AG09319 (cell line): ENCODE measurements at regions not wholly inside any gene's neighbourhood (a gene's known extent, or its start where the extent isn't known, plus 50 kb on each side); places are given as distances from the start of the nearest gene placed in this dataset.

Experiments
- DNase-seq: peaks from one replicate; pipeline ENCODE4 v3.0.0-alpha.2; 2010; ENCODE audit warnings: low read depth; ENCODE audit errors: extremely low read depth
- TF ChIP-seq, protein P1 (sequence below): IDR thresholded peaks from 2 replicates; pipeline ENCODE4 v1.5.1; 2011; ENCODE audit warnings: low read depth, mild to moderate bottlenecking, inconsistent platforms, low read length, moderate library complexity

DNA sequence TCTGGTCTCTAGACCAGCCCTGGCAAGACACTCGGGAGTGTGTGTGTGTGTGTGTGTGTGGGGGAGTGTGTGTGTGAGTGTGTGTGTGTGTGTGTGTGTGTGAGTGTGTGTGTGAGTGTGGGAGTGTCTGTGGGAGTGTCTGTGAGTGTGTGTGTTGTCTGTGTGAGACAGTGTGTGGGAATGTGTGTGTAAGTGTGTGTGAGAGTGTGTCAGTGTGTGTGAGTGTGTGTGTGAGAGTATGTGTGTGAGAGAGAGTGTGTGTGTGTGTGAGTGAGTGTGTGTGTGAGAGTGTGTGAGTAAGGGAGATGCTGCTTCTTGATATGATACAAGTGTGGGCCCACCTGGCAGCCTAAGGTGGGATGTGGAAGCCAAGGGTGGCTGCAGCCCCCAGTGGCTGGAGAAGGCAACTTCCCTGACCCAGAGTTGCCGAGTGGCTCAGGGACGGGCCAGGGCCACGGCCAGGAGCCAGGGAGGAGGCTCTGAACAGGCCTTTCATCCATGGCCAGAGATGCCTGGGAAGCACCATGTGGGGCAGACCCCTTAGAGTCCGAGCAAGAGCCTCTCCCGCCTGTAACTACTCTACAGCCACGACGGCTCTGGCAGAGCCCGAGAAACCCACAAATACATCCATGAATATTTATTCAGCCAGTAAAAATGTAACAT is 159.3 kb upstream of the MYCN start:
- TF ChIP-seq, protein P1, sequence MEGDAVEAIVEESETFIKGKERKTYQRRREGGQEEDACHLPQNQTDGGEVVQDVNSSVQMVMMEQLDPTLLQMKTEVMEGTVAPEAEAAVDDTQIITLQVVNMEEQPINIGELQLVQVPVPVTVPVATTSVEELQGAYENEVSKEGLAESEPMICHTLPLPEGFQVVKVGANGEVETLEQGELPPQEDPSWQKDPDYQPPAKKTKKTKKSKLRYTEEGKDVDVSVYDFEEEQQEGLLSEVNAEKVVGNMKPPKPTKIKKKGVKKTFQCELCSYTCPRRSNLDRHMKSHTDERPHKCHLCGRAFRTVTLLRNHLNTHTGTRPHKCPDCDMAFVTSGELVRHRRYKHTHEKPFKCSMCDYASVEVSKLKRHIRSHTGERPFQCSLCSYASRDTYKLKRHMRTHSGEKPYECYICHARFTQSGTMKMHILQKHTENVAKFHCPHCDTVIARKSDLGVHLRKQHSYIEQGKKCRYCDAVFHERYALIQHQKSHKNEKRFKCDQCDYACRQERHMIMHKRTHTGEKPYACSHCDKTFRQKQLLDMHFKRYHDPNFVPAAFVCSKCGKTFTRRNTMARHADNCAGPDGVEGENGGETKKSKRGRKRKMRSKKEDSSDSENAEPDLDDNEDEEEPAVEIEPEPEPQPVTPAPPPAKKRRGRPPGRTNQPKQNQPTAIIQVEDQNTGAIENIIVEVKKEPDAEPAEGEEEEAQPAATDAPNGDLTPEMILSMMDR, result no peak
- DNase-seq, result no peak

DNA sequence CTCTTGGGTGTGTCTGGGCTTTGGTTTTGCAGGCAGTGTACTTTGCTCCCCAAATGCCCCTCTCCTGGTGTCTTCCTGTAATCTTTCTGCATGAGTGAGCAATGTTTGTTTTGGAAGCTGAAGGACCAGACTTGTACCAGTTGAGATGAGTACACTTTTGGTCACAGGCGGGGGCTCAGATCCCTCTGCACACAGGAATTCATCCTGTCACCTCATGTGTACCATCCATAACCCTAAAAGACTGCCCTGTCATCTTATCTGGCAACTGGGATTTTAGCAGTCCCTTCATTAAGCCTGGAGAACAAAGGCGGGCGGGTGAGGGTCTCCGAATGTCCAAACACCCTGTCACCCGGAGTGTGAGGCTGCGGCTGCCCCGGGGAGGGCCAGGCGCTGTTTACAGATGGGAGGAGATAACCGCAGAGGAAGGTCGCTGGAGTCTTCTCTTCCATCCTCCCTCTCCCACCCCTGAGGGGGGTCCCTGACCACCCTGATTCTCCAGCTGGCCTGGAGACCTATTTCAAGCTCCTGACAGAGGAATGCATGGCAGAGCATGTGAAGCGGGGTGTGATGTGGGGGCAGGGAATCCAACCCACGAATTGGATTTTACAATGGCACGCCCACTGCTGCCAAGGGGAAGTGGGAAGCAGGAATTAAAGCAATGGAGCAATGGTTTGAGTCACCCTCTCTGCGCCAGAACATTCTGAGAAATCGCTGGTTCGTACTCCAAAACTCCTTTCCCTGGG is 158.2 kb upstream of the MYCN start:
- DNase-seq, result no peak
- TF ChIP-seq, protein P1, result no peak

DNA sequence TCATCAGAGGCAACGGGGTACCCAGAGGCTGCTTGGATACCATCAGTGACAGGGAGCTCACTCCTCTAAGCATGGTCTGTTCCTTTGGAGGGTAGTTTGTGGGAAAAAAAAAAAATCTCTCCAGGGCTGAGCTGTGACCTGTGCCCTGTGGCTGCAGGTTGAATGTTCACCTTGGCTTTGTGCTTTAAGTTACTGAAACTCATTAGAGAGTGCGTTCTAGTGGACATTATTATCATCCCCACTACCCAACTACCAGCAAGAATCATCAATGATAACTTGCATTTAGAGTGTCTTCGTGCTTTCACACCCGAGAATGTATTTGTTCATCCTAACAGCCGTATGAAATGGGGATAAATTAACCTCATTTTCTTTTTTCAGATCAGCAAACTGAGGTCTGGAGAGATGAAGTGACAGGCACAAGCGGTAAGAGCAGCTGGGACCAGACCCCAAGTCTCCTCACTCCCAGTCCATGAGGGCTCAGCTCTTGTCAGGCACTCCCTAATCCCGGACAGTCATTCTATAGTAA is 157.5 kb upstream of the MYCN start:
- DNase-seq, result no peak
- TF ChIP-seq, protein P1, result no peak

DNA sequence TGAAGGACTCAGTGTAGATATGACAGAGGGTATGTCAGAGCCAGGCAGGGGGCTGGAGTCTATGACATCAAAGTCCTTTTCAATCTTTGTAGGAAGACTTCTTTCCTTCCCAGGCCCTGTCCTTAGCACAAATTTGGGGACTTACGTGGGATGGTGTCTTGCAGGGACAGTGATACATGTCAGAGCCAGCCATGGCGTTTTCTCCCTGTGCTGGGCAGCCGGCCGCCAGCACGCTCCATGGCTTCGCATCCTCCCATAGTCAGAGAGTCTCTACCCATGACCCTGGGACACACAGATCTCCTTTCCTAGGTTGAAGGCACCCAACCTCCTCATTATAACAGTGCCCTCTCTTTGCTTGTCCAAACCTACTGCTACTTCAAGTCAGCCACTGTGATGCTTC is 156.9 kb upstream of the MYCN start:
- DNase-seq, result no peak
- TF ChIP-seq, protein P1, result no peak

DNA sequence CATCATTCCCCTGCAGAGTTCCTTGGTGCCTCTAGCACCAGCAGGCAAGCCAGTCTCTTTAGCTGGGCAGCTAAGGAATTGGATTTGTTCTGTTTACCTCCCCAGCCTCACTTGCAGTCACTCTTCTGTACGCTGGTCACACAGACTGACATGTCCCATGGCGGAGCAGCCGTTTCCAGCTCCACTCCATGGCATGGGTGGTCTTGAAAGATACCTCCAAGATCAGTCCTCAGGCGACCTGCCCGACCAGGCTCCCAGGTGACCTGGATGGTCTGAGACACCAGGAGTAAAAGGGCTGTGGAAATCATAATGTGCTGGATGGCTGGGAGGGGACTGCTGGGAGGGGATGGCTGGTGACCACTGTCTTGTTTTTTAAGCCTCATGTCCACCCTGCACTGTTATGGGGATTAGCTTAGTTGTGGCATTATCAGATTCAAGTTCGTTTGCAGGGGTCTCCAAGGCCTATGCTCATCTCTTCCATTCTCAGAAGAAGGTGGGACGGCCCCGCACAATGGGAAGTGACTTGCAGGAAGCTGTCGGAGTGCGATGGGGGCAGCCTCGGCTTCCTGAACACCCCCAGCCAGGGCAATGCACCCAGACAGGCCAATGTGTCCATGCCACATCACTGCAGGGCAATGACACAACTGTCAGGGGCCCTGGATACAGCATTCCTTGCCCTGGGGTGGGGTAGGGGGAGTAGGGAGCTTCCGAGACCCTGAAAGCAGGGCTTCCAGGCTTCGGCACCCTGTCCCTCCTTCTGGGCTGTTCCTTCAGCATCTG is 156.1 kb upstream of the MYCN start:
- no peak for DNase-seq
- TF ChIP-seq, protein P1, result no peak

DNA sequence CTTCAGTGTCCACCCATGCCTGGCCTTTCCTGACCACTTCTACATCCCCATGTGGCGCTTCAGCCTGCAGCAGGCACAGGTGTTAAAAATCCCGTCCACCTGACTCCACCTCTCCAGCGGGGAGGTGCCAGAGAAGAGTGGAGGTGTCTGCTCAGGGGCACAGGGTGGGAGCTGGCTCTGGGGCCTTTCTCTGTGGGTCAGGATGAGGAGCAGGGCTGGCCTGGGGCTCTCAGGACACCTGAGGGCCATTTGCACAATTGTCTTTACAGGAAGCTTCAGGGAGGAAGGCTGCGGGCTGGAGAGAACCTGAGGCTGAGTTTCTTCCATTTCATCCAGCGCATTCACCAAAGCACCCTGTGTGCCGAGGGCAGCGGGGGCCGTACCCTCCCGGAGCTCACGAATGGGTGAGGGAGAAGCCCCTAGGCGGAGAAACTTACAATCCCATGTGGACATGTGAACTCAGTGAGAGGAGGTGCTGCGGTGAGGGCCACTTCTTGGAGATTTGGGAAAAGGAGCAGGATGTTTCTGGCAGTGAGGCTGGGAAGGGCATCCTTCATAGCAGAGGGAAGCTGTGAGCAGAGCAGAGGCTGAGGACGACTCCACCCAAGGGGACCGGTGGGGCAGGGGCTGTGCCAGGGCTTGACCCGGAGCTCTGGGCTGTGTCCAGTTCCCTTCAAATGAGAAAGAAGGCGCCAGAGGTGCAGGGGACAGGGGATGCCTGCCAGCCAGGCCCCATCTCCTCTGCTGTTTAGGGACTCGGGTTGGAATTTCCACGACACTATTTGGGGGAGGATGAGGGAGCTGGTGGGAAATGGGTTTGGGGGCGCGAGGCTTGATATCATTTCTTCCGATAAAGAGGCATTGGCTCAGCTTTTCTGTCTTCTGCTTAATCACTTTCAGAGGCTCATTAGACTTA is 155.2 kb upstream of the MYCN start:
- TF ChIP-seq, protein P1, result no peak
- no peak for DNase-seq
